UCSD-AML1 (cell line): ENCODE measurements at regions not wholly inside any gene's neighbourhood (a gene's known extent, or its start where the extent isn't known, plus 50 kb on each side); places are given as distances from the start of the nearest gene placed in this dataset.
"Not testable (repeated sequence)": the region's sequence is repeated elsewhere in the genome, so short reads cannot be mapped to it uniquely, and the experiment has no call there.

Experiments
- DNase-seq: peaks from one replicate; lab custom pipeline; 2025; ENCODE audit not compliant: unreplicated experiment; lab: John Stamatoyannopoulos, UW

DNA sequence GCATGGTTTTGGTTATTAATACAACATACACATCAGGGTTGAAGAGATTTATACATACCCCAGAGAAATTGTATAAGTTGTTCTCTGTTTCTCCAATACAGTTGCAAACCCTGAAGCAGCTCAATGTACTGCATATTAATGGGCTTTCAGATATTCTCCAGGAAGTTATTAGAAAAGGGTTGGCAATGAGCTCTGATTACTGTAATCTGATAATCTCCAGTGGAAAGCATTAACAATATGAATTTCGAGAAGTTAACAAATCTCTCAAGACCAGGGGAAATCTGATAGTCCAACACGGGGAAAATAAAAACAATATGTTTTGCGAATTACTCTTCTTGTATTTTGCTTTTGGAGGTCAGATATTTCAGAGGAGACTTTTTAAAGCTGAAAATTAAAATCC is 950.1 kb downstream of the TBL1XR1 start:
- DNase-seq, result no peak

DNA sequence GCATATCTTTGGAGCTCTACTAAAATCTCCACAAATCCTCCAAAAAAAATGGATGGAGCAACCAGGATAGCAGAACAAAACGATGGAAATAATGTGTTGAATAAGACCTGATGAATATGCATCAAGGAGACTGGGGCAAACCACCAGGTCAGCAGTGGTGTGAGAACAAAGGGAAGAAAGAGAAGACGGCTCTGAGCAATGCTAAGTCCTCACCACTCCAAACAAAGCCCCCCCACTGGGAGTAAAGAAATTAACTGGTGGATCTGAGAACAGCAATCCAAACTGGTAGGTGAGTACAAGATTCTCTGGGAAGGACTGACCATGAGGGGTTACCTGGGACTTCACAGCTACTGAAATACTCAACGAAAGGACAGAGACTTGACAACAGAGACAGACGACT is 977.3 kb downstream of the TBL1XR1 start:
- DNase-seq, result no peak

DNA sequence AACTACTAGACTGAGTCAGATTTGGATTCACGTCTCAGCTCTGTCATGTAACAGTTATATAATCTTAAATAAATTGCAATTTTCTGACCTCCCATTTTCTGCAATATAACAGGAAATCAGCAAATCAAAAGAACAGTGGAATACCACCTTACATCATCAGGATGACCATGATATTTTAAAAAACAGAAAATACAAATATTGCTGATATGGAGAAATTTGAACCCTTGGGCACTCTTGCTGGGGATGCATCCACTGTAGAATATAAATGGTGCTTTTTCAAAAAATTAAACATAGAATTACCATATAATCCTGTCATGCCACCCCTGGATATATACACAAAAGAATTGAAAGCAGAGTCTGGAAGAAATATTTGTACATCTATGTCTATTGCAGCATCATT is 982.5 kb downstream of the TBL1XR1 start:
- no peak for DNase-seq

DNA sequence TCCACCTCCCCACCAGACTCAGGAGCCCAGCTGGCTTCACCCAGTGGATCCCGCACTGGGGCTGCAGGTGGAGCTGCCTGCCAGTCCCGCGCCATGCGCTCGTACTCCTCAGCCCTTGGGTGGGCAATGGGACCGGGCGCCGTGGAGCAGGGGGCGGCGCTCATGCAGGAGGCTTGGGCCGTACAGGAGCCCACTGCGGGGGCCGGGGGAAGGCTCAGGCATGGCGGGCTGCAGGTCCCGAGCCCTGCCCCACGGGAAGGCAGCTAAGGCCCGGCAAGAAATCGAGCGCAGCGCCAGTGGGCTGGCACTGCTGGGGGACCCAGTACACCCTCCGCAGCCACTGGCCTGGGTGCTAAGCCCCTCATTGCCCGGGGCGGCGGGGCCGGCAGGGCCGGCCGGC is 984.0 kb downstream of the TBL1XR1 start:
- DNase-seq, result not testable (repeated sequence)

DNA sequence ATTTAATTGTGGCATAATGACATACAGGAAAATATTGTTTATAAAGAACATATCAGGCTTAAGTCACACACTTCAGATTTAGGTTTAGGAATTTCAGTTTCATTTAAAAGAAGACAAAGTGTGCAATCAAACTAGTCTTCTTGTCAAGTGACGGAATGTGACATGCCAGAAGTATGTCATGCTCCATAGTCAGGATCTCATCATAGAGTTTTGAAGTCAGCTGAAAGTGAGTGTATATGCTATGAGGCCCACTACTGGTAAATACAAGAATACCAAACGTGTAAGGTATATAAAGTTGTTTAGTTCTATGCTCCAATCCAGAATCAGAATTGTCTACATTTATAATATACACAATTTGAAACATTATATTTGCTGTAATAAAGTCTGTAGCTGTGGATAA is 988.4 kb downstream of the TBL1XR1 start:
- no peak for DNase-seq

DNA sequence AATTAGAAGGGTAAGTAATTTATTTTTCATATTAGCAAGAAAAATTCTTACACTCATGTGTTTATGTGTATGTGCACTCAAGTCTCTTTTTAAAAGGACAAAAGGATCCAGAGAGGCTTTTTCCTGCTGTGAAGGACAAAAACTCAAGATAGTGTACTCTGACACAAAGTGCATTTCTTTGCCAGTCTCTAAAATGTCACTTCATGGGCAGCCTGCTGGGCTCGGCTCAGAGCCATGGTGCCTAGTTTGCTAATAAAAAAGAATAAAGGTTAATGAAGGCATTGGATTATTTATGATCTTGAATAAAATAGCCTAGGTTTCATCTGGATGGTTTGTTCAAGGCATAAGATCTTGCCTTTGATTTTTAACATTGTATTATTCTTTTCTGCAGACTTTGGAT is 989.0 kb downstream of the TBL1XR1 start:
- no peak for DNase-seq

DNA sequence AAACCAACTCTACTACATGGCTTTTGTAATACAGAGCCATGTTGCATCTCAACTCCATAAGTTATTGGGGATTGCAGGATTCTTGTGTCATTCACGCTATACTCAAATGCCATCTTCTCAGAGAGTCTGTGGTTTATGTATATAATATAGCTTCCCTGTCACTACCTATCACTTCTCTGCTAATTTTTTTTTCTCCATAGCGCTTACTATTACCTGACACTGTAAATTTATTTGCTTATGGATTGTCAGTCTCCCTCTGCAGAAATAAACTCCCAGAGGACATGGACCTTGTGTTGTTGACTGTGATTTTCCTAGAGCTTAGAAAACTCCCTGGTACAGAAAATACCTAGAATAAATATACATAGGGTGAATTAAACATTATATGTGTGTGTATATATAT is 990.5 kb downstream of the TBL1XR1 start:
- no peak for DNase-seq

DNA sequence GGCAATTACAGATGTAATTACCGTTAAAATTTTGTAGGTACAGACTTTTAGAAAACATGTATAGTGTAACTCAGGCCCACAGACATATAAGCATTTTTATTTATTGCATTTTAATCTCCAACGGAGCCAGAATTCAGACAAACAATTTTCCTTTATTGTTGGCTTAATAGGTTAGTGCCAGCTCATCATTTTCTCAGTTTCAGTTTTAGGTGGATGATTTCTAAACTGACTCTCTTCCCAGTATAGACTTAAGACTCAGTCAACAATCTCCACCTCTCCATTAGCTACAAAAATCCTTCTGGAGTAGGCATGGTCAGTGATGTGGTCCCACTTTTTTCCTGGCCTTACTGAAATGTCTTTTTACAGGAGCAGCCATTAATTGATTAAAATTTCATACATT is 994.6 kb downstream of the TBL1XR1 start:
- DNase-seq, result no peak

DNA sequence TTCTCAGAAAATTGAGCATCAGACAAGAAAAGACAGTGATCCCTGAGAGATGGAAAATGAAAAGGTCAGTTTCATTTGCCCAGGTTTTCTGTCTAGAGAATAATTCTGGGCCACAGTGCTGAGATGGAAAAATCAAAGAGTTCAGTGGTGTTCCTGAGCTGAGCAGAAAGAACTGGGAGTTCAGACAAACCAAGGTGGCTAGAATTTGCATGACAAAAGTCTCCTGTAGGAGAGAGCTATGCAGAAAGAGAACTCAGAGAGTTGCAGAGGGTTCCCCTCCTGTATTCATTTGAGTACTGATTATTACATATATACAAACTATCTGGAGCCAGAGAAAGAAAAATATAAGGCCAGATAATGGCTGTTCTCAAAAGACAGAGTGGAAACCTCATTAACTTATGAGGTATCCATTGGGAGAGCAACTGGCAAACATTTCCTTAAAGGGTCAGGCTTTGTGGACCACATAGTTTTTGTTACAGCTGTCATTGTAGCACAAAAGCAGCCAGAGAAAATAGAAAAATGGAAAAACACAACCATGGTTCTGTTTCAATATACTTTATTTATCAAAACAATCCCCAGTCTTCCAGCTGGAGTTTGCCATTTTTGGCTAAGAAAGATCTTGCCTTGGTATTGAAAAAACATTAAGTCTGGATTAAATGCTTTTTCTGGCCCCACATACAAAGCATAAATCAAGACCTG is 1004.1 kb downstream of the TBL1XR1 start:
- no peak for DNase-seq

DNA sequence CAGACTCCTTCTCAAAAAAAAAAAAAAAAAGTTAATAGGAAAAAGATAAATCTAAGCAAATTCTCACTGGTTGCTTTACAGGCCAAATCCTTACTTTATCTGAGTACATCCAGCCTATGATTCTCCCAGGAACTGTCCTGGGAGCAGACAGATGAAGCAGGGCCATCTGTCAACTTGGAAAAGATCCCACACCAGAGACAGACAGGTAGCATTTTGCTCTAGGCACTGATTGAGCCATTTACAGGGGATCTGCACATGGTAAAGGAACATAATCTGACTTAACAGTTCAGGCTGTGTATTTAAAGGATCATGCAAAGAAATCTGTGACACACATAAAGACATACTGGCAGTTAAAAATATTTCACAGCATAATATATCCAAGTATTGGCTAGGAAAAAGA is 1006.5 kb downstream of the TBL1XR1 start:
- DNase-seq, result no peak

DNA sequence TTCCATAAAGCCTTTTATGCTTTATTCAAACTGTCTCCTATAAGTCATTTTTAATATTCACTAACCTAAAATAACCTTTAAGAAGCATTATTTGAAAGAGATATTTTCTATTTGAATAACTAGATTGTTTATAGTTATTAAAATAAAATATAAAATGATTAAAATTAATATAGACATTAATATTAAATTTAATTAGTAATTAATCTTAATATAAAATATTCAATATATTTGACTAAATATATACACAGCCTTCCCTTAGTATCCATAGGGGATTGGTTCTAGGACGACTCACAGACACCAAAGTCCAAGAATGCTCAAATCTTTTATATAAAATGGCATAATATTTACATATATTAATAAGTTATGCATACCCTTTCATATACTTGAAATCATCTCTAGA is 1014.1 kb downstream of the TBL1XR1 start:
- no peak for DNase-seq

DNA sequence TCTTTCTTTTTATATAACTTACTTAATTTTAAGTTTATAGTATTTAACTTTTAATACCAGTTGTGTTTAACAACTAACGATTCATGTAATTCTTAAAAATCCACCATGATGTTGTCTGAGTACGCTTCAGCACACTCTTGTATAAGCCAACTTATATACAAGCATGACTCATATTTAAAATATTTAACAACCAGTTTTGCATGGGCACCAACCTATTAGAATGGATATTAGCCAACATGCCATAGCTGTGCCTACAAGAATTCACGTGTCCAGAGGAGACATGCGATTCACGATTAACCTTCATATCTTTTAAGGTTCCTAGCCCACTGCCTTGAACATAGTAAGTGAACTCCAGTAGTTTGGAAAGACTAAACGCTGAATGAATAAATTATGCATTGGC is 1023.2 kb downstream of the TBL1XR1 start:
- no peak for DNase-seq

DNA sequence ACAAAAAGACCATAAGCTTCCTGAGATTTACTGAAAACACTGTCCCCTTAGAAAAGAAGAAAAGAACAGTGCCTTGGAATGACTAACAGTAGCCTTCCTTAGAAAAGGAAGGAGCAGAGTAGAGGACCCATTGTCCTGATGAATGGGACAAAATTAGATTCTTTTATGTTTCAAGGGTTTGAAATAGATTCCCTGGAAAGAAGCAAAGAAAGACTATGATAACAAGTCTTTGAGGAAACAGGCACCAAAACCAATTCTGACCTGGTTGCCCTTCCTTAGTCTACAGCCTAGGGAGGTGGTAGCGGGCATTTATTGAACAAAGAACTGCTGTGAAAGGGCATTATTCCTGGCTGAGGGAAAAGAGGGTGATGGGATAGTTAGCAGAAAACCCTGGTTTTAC is 1024.8 kb downstream of the TBL1XR1 start:
- DNase-seq, result no peak

DNA sequence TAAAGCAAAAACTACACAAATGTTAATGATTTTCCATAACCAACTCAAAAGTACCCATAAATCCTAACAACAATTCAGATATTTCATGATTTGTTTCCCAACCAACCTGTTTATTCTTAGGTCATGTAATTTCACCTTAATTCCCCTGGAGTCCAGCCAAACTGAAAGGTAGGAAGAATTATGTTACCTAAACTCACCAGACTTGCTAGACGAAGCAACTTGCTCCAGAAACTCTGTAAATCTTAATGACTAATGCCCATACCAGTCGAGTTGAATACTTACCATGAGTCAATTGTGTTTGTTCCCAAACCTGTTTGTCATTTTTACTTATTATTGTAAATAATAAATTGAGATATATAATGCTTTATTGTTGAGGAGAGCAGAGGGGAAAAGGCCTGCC is 1030.0 kb downstream of the TBL1XR1 start:
- no peak for DNase-seq

DNA sequence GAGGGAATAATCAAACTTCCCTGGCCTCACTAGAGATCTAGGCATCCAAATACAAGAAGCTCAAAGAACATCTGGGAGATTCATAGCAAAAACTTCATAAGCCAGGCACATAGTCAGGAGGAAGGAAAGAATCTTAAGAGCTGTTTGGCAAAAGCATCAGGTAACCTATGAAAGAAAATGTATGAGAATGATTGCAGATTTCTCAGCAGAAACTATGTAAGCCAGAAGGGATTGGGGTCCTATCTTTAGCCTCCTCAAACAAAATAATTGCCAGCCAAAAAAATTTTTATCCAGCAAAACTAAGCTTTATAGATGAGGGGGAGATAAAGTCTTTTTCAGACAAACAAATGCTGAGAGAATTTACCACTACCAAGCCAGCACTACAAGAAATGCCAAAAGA is 1036.3 kb downstream of the TBL1XR1 start:
- DNase-seq, result no peak

DNA sequence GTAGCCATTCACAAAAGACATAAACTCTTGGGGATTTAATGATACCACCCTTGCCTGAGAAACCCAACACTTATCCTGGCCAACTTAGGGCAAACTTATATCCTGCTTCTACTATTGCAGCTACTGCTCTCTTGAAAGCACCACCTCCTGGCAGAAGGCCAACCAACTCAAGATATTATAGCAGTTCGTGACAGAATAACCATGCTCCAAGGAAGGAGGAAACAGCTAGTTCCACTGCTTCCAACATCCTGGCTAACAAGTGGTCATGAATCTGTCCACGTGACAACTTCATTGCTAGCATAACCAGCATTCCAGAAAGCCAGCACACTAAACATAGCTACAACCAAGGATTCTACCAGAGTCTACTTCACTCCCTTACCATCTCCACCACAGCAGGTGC is 1037.5 kb downstream of the TBL1XR1 start:
- no peak for DNase-seq

DNA sequence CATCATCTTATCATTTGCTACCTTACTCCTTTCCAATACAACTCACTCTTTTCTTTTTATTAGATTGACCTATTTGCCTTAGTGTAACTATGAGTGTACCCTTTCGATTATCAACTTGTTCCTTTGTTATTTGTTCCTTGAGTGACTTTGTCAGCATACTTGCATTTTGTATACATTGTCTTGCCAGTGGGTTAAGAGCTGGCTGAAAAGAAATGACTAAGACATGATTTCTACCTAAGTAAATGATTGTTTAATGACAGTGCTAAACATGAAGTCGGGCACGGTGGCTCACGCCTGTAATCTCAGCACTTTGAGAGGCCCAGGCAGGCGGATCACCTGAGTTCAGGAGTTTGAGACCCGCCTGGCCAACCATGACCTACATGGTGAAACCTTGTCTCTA is 1042.3 kb downstream of the TBL1XR1 start:
- no peak for DNase-seq

DNA sequence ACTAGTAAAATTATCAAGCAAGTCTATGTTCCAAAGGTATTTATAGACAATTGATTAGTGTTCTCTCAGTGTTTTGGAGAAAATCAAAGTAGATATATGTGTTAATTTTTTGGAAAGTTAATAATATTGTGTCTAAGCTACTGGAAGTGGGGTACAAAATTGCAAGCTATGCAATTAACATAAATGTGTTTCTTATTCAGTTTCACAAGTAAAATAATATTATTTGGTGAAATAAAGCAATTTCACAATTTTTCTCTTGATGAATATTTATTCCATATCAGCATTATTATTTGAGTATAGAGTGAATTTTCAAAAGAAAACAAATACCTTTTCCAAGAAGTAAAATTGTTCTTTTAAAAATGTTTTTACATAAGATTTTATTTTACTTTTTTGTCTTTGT is 1047.7 kb downstream of the TBL1XR1 start:
- no peak for DNase-seq

DNA sequence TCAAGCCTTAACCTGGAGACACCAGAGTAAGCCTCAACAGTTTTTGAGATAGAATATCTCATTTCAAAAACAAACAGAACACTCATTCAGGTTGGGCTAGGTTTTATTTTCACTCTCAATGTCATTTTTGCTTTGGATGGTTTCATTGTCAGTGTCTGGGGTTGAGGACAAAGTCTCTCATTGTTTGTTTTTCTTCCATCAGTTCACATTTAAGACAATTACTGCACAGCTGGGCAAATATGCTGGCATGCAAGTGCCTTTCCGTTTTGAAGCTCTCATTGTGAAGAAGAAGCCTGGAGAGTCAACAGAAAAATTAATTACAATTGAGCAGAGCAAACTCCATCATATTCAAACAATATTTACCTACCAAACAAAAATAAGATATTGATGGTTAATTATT is 1050.0 kb downstream of the TBL1XR1 start:
- no peak for DNase-seq

DNA sequence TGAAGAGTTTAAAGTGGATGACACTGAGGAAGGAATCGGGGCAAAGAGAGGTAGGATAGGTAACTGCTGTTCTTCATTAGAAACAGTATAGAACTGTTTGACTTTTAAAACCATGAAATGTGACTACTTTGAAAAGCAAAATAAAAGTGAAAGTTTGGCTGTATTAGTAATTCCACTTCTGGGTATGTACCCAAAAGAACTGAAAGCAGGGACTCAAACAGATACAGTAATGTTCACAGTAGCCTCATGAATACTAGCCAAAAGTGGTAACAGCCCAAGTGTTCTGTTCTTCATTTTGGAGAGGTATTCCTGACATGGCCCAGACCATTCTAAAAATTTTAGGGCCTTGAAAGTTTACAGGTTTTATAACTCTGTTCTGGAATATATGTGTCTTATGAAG is 1055.4 kb downstream of the TBL1XR1 start:
- no peak for DNase-seq

DNA sequence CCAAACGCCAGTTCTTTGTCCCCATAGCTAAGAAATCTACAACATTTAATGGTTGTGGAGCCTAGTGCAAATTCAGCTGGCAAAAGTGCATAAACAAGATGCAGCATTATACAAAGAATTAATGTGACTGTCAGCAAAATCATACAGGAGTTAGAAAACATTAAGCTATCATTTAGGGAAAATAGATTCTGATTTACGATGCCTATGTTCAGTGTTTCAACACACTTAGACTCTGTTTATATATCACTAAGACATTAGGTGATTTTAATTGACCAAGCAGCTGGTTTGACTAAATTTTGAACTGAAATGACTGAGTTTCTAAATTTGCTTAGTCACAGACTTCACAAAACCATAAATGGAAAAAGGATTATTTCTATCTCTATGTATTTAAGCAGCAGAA is 1076.8 kb downstream of the TBL1XR1 start:
- no peak for DNase-seq

DNA sequence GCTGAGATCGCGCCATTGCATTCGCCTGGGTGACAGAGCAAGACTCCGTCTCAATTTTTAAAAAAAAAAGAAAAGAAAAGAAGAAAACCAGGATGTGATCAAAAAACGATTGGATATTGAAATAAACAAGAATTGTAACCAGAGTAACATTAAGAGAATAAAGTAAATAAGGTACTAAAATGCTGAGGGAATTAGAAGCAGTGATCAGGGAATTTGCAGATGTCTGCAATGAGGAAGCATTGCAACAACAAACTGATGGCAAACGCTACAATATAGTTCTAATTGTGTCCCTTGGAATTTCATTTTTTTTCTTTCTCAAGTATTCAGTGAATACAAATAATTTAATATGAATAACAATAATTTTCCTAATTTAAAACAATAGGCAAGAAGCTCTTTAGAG is 1077.5 kb downstream of the TBL1XR1 start:
- DNase-seq, result no peak

DNA sequence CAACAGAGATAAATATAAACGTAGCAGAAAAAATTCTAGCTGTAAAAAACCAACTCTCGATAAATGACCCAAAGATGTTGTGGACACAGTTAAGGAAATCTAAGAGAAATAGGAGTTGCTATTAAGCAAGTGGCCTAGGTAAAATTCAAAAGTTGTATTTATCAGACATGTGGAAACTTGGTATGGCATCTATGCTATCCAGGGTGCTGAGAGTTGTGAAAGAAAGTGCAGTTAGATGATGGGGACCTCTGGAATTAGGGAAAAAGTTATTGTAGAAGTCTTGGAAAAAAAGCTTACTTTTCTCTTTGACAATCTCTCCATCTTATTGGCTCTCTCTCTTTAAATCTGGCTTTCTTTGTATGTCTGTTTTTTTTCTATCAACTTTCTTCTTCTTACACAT is 1090.9 kb downstream of the TBL1XR1 start:
- DNase-seq, result no peak

DNA sequence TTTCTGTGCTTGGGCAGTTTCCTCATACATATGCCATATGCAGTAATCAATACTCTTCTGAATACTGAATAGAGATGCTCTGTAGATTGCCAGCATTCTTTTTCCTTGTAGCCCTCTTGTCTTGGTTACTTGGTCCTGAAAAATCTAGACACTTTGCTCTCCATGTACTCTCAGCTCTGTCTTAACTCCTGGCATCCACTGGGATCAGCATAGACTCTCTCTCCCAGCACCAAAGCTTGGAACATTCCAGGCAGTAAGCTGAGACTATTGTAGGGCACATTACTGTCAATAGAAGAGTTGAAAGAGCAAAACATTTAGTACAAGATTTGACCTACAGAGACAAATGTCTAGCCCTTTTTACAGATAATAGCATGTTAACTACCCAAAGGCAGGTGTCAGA is 1100.3 kb downstream of the TBL1XR1 start:
- no peak for DNase-seq
